Breast epithelium (tissue), 4 donors: ENCODE measurements at regions not wholly inside any gene's neighbourhood (a gene's known extent, or its start where the extent isn't known, plus 50 kb on each side); places are given as distances from the start of the nearest gene placed in this dataset.

ENCODE experiments used
- DNase-seq, 2 donors: peaks; one replicate each; pipeline ENCODE4 v3.0.0-alpha.2; 2019; ENCODE audit warnings: low spot score in 2 of 2
- H3K27ac ChIP-seq, 2 donors: fragments of 200-600 bp; sonication (generic) in 1 of 2; one replicate each; pipeline ENCODE4 v1.5.1; 2016 to 2019; ENCODE audit warnings: mild to moderate bottlenecking in 1 of 2
- H3K27me3 ChIP-seq, 2 donors: fragments of 200-600 bp; sonication (generic) in 1 of 2; one replicate each; pipeline versions ENCODE4 v1.5.1 to v1.6.0; 2017 to 2019; ENCODE audit warnings: control low read depth in 1 of 2, mild to moderate bottlenecking in 1 of 2
- H3K36me3 ChIP-seq: fragments of 200-600 bp; one replicate; pipeline ENCODE4 v1.5.1; 2019
- H3K4me1 ChIP-seq, 2 donors: fragments of 200-600 bp; sonication (generic); one replicate each; pipeline ENCODE4 v1.5.1; 2016 to 2019; ENCODE audit warnings: control low read depth in 1 of 2
- H3K4me3 ChIP-seq, 3 donors: fragments of 200-600 bp; sonication (generic); 1 replicate in 2 of 3; 2 replicates in 1 of 3; pipeline ENCODE4 v1.5.1; 2016 to 2019; ENCODE audit warnings: mild to moderate bottlenecking in 3 of 3, moderate library complexity in 2 of 3
- H3K9me3 ChIP-seq, 2 donors: fragments of 200-600 bp; sonication (generic) in 1 of 2; one replicate each; pipeline ENCODE4 v1.5.1; 2016 to 2019; ENCODE audit warnings: control low read depth in 1 of 2
- CTCF ChIP-seq, 3 donors: fragments of 450-650 bp; IDR thresholded peaks; one replicate each; pipeline ENCODE4 v1.5.1; 2016 to 2017; ENCODE audit warnings: antibody characterized with exemption in 3 of 3, mild to moderate bottlenecking in 3 of 3, moderate library complexity in 3 of 3
- POLR2A ChIP-seq: fragments of 450-650 bp; IDR thresholded peaks from one replicate; pipeline ENCODE4 v1.6.1; 2016; ENCODE audit warnings: antibody characterized with exemption, mild to moderate bottlenecking, moderate library complexity
- POLR2AphosphoS5 ChIP-seq, 3 donors: sonication (generic); formaldehyde crosslinking; IDR thresholded peaks; one replicate each; pipeline ENCODE4 v1.6.1; 2017; ENCODE audit warnings: antibody characterized with exemption in 3 of 3
- intact Hi-C: fragments of 100-400 bp; cut with DNase I; formaldehyde crosslinking; loops from one replicate; pipeline ENCODE4 v1.15.1; 2023; ENCODE audit warnings: low total_unique reads

DNA sequence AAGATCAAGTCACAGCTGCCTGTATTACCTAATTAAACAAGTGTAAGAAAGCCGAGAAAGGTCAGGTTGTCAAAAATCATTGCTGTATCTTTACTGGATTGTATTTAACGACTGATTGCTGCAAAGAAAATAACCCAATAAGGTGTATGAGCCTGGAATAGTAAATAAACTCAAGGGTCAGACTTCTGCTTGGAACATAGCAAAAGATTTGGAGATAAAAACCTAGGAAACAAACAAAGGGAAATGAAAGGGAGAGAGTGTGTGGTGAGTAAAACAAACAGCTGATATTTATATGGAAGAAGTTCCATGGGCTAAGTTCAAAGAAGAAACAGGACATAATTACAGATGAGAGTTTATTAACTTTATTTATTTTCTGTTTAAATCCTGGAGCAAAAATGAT, 354.0 kb downstream of the TLR4 start:
- H3K27me3 ChIP-seq, result no peaks in the 10 kb centered on the region
- no peaks in the 10 kb centered on the region for H3K9me3 ChIP-seq
- TF ChIP-seq CTCF (IDR thresholded peaks at IDR 0.05) (no peak), POLR2A (no peak)
- no peak overlapping the region for H3K4me3 ChIP-seq
- H3K36me3 ChIP-seq, result no peaks in the 10 kb centered on the region
- DNase-seq, result no peak
- no peaks in the 10 kb centered on the region for H3K4me1 ChIP-seq
- H3K27ac ChIP-seq, result no peak overlapping the region
- intact Hi-C loops, result no loop called here

DNA sequence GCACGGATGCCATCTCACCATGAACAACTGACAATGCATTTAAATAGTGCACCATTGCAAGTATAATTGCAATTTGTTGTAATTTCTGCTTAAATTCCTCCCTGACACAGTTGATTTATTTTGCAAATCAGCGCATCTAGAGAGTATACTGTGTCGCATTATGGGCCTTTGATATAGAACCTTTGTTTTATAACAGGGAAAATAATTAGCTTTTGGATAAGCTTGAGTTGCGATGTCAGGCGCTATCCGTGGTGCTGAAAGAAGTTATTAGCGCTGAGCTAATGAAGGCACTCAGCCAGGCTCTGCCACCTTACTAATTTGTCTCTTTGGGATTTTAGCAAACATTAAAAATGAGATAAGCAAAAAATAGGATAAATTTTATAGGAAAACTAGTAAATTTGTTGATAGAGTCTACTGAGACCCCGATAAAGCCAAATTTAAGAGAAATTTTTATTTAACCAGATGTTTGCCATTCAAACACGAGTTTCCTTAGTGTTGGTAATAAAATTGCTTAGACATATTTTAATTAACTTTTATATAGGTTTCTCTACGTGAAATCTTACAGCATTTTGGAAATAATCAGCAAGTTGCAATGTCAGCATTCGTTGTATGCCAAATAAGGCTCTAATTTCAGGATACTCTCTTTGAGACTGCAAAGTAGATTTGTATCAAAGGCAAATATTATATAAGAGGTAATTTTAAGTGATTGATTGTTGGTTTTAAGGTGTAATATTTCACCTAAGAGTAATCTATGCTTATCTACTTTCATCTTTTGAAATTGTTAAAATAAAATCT, 355.5 kb downstream of the TLR4 start:
- Histone ChIP-seq H3K27ac (no peak overlapping the region), H3K4me3 (no peak overlapping the region), H3K9me3 (no peaks in the 10 kb centered on the region), H3K36me3 (no peaks in the 10 kb centered on the region), H3K27me3 (no peaks in the 10 kb centered on the region), H3K4me1 (no peaks in the 10 kb centered on the region)
- intact Hi-C loops, result no loop called here
- TF ChIP-seq CTCF (IDR thresholded peaks at IDR 0.05) (no peak), POLR2A (no peak), POLR2AphosphoS5 (IDR thresholded peaks at IDR 0.05) (no peak)
- DNase-seq, result no peak

GRCh38 chr9:118083161-118083560, 379.0 kb downstream of the TLR4 start:
- intact Hi-C loops, result no loop called here
- no peaks in the 10 kb centered on the region for H3K36me3 ChIP-seq
- no peaks in the 10 kb centered on the region for H3K4me1 ChIP-seq
- no peaks in the 10 kb centered on the region for H3K27me3 ChIP-seq
- TF ChIP-seq POLR2AphosphoS5 (IDR thresholded peaks at IDR 0.05) (no peak), POLR2A (no peak), CTCF (IDR thresholded peaks at IDR 0.05) (no peak)
- H3K9me3 ChIP-seq, result no peaks in the 10 kb centered on the region
- no peak overlapping the region for H3K27ac ChIP-seq
- no peak for DNase-seq
- no peak overlapping the region for H3K4me3 ChIP-seq

DNA sequence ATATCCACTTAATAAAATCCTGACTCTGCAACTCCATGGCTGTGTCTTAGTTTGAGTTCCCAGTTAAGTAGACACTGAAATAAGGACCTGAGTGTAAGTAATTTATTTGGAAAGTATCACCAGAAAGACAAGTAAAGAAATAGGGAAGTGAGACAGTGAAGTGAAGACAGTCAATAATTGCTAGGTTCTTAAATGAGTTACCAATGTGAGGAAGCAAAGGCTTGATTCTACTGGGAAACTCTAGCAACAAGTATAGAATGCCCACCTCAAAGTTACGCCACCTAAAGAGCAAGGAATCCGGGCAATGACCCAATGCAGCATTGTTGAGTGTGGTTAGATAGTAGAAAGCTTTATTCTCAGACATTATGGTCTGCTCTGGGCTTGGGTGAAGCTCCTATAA, 383.9 kb downstream of the TLR4 start:
- H3K27ac ChIP-seq, result no peak overlapping the region
- no peaks in the 10 kb centered on the region for H3K27me3 ChIP-seq
- no peaks in the 10 kb centered on the region for H3K9me3 ChIP-seq
- H3K4me3 ChIP-seq, result no peak overlapping the region
- H3K36me3 ChIP-seq, result no peaks in the 10 kb centered on the region
- no peak for DNase-seq
- intact Hi-C loops, result no loop called here
- H3K4me1 ChIP-seq, result no peaks in the 10 kb centered on the region
- TF ChIP-seq POLR2AphosphoS5 (IDR thresholded peaks at IDR 0.05), result no peak
- no peak for TF ChIP-seq POLR2A

- TF ChIP-seq CTCF (IDR thresholded peaks at IDR 0.05) (no peak), POLR2A (no peak), POLR2AphosphoS5 (IDR thresholded peaks at IDR 0.05) (no peak)
- H3K9me3 ChIP-seq, result no peaks in the 10 kb centered on the region
- H3K27ac ChIP-seq, result no peak overlapping the region
- no peak for DNase-seq
- intact Hi-C loops, result no loop called here
- H3K4me1 ChIP-seq, result no peaks in the 10 kb centered on the region
- H3K4me3 ChIP-seq, result no peak overlapping the region
- no peaks in the 10 kb centered on the region for H3K36me3 ChIP-seq
- H3K27me3 ChIP-seq, result no peaks in the 10 kb centered on the region
Measured at GRCh38 chr9:118091226-118091625, 387.0 kb downstream of the TLR4 start.
